H9 (cell line): ENCODE measurements at regions not wholly inside any gene's neighbourhood (a gene's known extent, or its start where the extent isn't known, plus 50 kb on each side); places are given as distances from the start of the nearest gene placed in this dataset.

Source experiments
- DNase-seq: peaks from one replicate; pipeline ENCODE4 v3.0.0-alpha.2; 2017
- H2AFZ ChIP-seq: one replicate; pipeline ENCODE4 v1.6.1; 2013; ENCODE audit warnings: mild to moderate bottlenecking, low read length, control low read depth, moderate library complexity
- H2AK5ac ChIP-seq: 2 replicates; pipeline ENCODE4 v1.6.1; 2013; ENCODE audit warnings: low read length, control low read depth, mixed read lengths; ENCODE audit not compliant: insufficient read length
- H2BK120ac ChIP-seq: one replicate; pipeline ENCODE4 v1.6.1; 2013; ENCODE audit warnings: low read depth, mild to moderate bottlenecking, low read length, control low read depth, inconsistent platforms; ENCODE audit not compliant: poor library complexity, severe bottlenecking
- H2BK12ac ChIP-seq: 2 replicates; pipeline ENCODE4 v1.6.1; 2013; ENCODE audit warnings: low read length, control low read depth, mixed read lengths, low read depth; ENCODE audit not compliant: insufficient read length
- H2BK15ac ChIP-seq: 2 replicates; pipeline ENCODE4 v1.6.1; 2013; ENCODE audit warnings: low read depth, low read length, control low read depth
- H2BK20ac ChIP-seq: one replicate; pipeline ENCODE4 v1.6.1; 2013; ENCODE audit warnings: low read depth, mild to moderate bottlenecking, low read length, control low read depth, inconsistent platforms; ENCODE audit not compliant: poor library complexity, severe bottlenecking
- H2BK5ac ChIP-seq: 2 replicates; pipeline ENCODE4 v1.6.1; 2013; ENCODE audit warnings: low read length, control low read depth, mixed read lengths; ENCODE audit not compliant: insufficient read length
- H3K14ac ChIP-seq: 2 replicates; pipeline ENCODE4 v1.6.1; 2013; ENCODE audit warnings: low read length, control low read depth; ENCODE audit not compliant: insufficient read depth
- H3K18ac ChIP-seq: 2 replicates; pipeline ENCODE4 v1.6.1; 2013; ENCODE audit warnings: low read depth, mild to moderate bottlenecking, mixed read lengths, low read length, control low read depth; ENCODE audit not compliant: insufficient read length
- H3K23ac ChIP-seq: 2 replicates; pipeline ENCODE4 v1.6.1; 2013; ENCODE audit warnings: low read length, control low read depth, mixed read lengths, low read depth; ENCODE audit not compliant: insufficient read length
- H3K23me2 ChIP-seq: 2 replicates; pipeline ENCODE4 v1.6.1; 2013; ENCODE audit warnings: low read depth, mild to moderate bottlenecking, mixed read lengths, low read length, control low read depth; ENCODE audit not compliant: insufficient read length, poor library complexity, severe bottlenecking
- H3K27ac ChIP-seq: 2 replicates; pipeline ENCODE4 v1.5.1; 2013; ENCODE audit warnings: low read length, control low read depth, mixed read lengths, low read depth; ENCODE audit not compliant: insufficient read length
- H3K27me3 ChIP-seq: 2 replicates; pipeline ENCODE4 v1.6.1; 2013; ENCODE audit warnings: low read length, control low read depth, inconsistent platforms; ENCODE audit not compliant: insufficient read depth
- H3K4ac ChIP-seq: 2 replicates; pipeline ENCODE4 v1.6.1; 2013; ENCODE audit warnings: low read depth, mild to moderate bottlenecking, control low read depth, inconsistent platforms, low read length, moderate library complexity
- H3K4me1 ChIP-seq: 2 replicates; pipeline ENCODE4 v1.6.1; 2013; ENCODE audit warnings: low read length, control low read depth, inconsistent platforms; ENCODE audit not compliant: insufficient read depth
- H3K4me2 ChIP-seq: 2 replicates; pipeline ENCODE4 v1.6.1; 2013; ENCODE audit warnings: low read length, control low read depth, mixed read lengths; ENCODE audit not compliant: insufficient read length, insufficient read depth
- H3K56ac ChIP-seq: 2 replicates; pipeline ENCODE4 v1.6.1; 2013; ENCODE audit warnings: low read depth, mild to moderate bottlenecking, mixed read lengths, low read length, control low read depth; ENCODE audit not compliant: insufficient read length
- H3K79me1 ChIP-seq: 2 replicates; pipeline ENCODE4 v1.6.1; 2013; ENCODE audit warnings: low read depth, mild to moderate bottlenecking, moderate library complexity, low read length, control low read depth, inconsistent platforms; ENCODE audit not compliant: insufficient read depth, poor library complexity, severe bottlenecking
- H3K79me2 ChIP-seq: 2 replicates; pipeline ENCODE4 v1.6.1; 2013; ENCODE audit warnings: low read length, control low read depth, inconsistent platforms; ENCODE audit not compliant: insufficient read depth
- H3K9ac ChIP-seq: 2 replicates; pipeline ENCODE4 v1.6.1; 2013; ENCODE audit warnings: low read length, control low read depth, mixed read lengths; ENCODE audit not compliant: insufficient read length; ENCODE audit errors: extremely low read depth
- H3K9me3 ChIP-seq: one replicate; pipeline ENCODE4 v1.6.1; 2013; ENCODE audit warnings: low read depth, low read length, inconsistent platforms; ENCODE audit not compliant: control insufficient read depth
- H3T11ph ChIP-seq: one replicate; pipeline ENCODE4 v1.6.1; 2013; ENCODE audit warnings: mild to moderate bottlenecking, low read length, control low read depth, inconsistent platforms
- H4K20me1 ChIP-seq: one replicate; pipeline ENCODE4 v1.6.1; 2013; ENCODE audit not compliant: control insufficient read depth, insufficient read length, insufficient read depth
- H4K5ac ChIP-seq: 2 replicates; pipeline ENCODE4 v1.6.1; 2013; ENCODE audit warnings: low read depth, mild to moderate bottlenecking, mixed read lengths, low read length, control low read depth; ENCODE audit not compliant: insufficient read length
- H4K8ac ChIP-seq: replicated peaks from 2 replicates; pipeline ENCODE4 v1.6.1; 2013; ENCODE audit warnings: low read length, control low read depth, mixed read lengths, low read depth; ENCODE audit not compliant: insufficient read length
- H4K91ac ChIP-seq: 2 replicates; pipeline ENCODE4 v1.6.1; 2013; ENCODE audit warnings: low read depth, mild to moderate bottlenecking, moderate library complexity, mixed read lengths, low read length, control low read depth; ENCODE audit not compliant: insufficient read length
- H3K27ac Mint-ChIP-seq, 3 experiments: 2 replicates in 2 of 3; 3 replicates in 1 of 3; pipeline ENCODE4 v1.8.0; 2020 to 2021; ENCODE audit warnings: mixed read lengths in 3 of 3, mild to moderate bottlenecking in 1 of 3, moderate library complexity in 1 of 3
- H3K27me3 Mint-ChIP-seq: 2 replicates; pipeline ENCODE4 v1.8.0; 2021; ENCODE audit warnings: low read depth, mild to moderate bottlenecking, moderate library complexity, mixed read lengths
- H3K36me3 Mint-ChIP-seq, 3 experiments: 2 replicates in 2 of 3; 3 replicates in 1 of 3; pipeline ENCODE4 v1.8.0; 2020 to 2021; ENCODE audit warnings: low read depth in 3 of 3, mixed read lengths in 3 of 3; ENCODE audit not compliant: insufficient read depth in 1 of 3
- H3K4me1 Mint-ChIP-seq, 2 experiments: 2 replicates each; pipeline ENCODE4 v1.8.0; 2020; ENCODE audit warnings: mixed read lengths in 2 of 2
- H3K4me3 Mint-ChIP-seq, 2 experiments: 2 replicates in 1 of 2; 3 replicates in 1 of 2; pipeline ENCODE4 v1.8.0; 2020 to 2021; ENCODE audit warnings: mild to moderate bottlenecking in 2 of 2, mixed read lengths in 2 of 2, moderate library complexity in 1 of 2
- H3K9me3 Mint-ChIP-seq, 2 experiments: 2 replicates in 1 of 2; 3 replicates in 1 of 2; pipeline ENCODE4 v1.8.0; 2020; ENCODE audit warnings: mild to moderate bottlenecking in 2 of 2, mixed read lengths in 2 of 2, moderate library complexity in 1 of 2
- WGBS: extraction: QIAGEN DNeasy Blood & Tissue Kit; methylation state at CpG from one replicate; pipeline ENCODE4 v1.1.7; 2013; ENCODE audit warnings: missing lambda C conversion rate, low lambda C conversion rate, mixed read lengths; ENCODE audit not compliant: insufficient read length; ENCODE audit errors: extremely low coverage; 5-methylcytosine and 5-hydroxymethylcytosine counted together
- TF ChIP-seq, protein P1 (sequence below): fragments of 200-600 bp; sonication (generic); conservative IDR thresholded peaks from 3 replicates; pipeline ENCODE4 v1.8.0; 2021; ENCODE audit warnings: antibody characterized with exemption, mild to moderate bottlenecking

DNA sequence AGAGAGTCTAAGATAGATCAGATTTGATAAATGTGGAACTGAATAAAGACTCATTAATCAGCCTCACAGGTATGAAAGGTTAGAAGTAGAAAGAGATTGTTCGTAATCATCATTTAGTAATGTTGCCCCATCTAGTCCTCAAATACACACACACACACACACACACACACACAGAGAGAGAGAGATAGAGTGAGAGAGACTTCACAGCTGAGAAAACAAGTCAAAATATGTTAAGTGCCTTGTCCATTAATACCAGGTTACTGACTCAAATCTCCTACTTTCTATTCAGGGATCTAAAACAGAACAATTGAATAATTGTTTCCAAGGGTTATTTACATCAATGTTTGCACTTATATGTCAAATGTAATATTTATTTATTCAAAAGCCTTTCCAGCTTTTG lies 284.6 kb downstream of the MRPS30 start:
- H3K27ac Mint-ChIP-seq, result no peak overlapping the region; a peak in 1 of 7 replicates

More for the DNA sequence above, 284.6 kb downstream of the MRPS30 start:
- Histone ChIP-seq H3K27me3 (no peaks in the 10 kb centered on the region), H2BK12ac (no peak overlapping the region), H2BK120ac (no peak overlapping the region), H4K91ac (no peak overlapping the region), H3K23me2 (no peaks in the 10 kb centered on the region), H3K9me3 (no peaks in the 10 kb centered on the region), H2AK5ac (no peak overlapping the region), H3K79me2 (no peaks in the 10 kb centered on the region), H3K18ac (no peak overlapping the region), H2BK15ac (no peak overlapping the region), H3K79me1 (no peaks in the 10 kb centered on the region), H4K20me1 (no peaks in the 10 kb centered on the region), H3K14ac (no peak overlapping the region), H3K23ac (no peak overlapping the region), H4K5ac (no peak overlapping the region), H3K4ac (no peak overlapping the region), H4K8ac (no peak overlapping the region), H2AFZ (no peak overlapping the region), H2BK5ac (no peak overlapping the region), H3K4me2 (no peak overlapping the region), H3K9ac (no peak overlapping the region), H2BK20ac (no peak overlapping the region), H3K56ac (no peak overlapping the region), H3K4me1 (peaks cover 2% of the 10 kb centered on the region), H3K27ac (no peak overlapping the region), H3T11ph (no peak overlapping the region)
- no CpG with 5 or more reads among the region's 1 CpG for WGBS
- TF ChIP-seq, protein P1, sequence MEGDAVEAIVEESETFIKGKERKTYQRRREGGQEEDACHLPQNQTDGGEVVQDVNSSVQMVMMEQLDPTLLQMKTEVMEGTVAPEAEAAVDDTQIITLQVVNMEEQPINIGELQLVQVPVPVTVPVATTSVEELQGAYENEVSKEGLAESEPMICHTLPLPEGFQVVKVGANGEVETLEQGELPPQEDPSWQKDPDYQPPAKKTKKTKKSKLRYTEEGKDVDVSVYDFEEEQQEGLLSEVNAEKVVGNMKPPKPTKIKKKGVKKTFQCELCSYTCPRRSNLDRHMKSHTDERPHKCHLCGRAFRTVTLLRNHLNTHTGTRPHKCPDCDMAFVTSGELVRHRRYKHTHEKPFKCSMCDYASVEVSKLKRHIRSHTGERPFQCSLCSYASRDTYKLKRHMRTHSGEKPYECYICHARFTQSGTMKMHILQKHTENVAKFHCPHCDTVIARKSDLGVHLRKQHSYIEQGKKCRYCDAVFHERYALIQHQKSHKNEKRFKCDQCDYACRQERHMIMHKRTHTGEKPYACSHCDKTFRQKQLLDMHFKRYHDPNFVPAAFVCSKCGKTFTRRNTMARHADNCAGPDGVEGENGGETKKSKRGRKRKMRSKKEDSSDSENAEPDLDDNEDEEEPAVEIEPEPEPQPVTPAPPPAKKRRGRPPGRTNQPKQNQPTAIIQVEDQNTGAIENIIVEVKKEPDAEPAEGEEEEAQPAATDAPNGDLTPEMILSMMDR, result no peak
- Mint-ChIP-seq H3K36me3 (no peaks in the 10 kb centered on the region; a peak in 1 of 7 replicates), H3K4me1 (peaks cover 13 to 15% of the 10 kb centered on the region in 2 experiments), H3K4me3 (no peak overlapping the region), H3K27me3 (no peaks in the 10 kb centered on the region), H3K9me3 (no peaks in the 10 kb centered on the region)
- DNase-seq, result no peak
